ENCODE measurements at regions not wholly inside any gene's neighbourhood (a gene's known extent, or its start where the extent isn't known, plus 50 kb on each side); places are given as distances from the start of the nearest gene placed in this dataset.

- Histone ChIP-seq H3K36me3 (ENCODE audit: control insufficient read depth, insufficient read depth, low read length) (no peaks in the 10 kb centered on the region), H3K56ac (ENCODE audit: low read length) (no peak overlapping the region), H4K8ac (ENCODE audit: low read depth, low read length) (no peak overlapping the region), H3K18ac (ENCODE audit: low read length) (no peak overlapping the region), H3K79me2 (ENCODE audit: control insufficient read depth, insufficient read depth, low read length) (no peaks in the 10 kb centered on the region), H2AK5ac (ENCODE audit: low read length) (no peak overlapping the region), H3K27ac (ENCODE audit: low read depth, low read length) (no peak overlapping the region), H2BK120ac (ENCODE audit: low read depth, low read length) (no peak overlapping the region), H2BK5ac (ENCODE audit: low read length) (no peak overlapping the region), H3K4me1 (ENCODE audit: control insufficient read depth, low read depth, low read length) (peaks cover 1% of the 10 kb centered on the region), H3K4me2 (ENCODE audit: low read length) (no peak overlapping the region), H3K4me3 (ENCODE audit: low read length) (no peak overlapping the region), H3K27me3 (ENCODE audit: insufficient read depth, low read length, poor library complexity) (no peaks in the 10 kb centered on the region), H3K23ac (ENCODE audit: low read length) (no peak overlapping the region), H3K79me1 (ENCODE audit: low read length) (no peaks in the 10 kb centered on the region), H4K5ac (ENCODE audit: low read length) (no peak overlapping the region), H3K4ac (ENCODE audit: low read depth, low read length) (no peak overlapping the region), H2BK15ac (replicated peaks; ENCODE audit: low read depth) (no peak overlapping the region), H3K9ac (ENCODE audit: low read length) (no peak overlapping the region)
- DNase-seq: no peak
- WGBS (ENCODE audit: extremely low coverage, insufficient coverage, low lambda C conversion rate): no CpG with 5 or more reads among the region's 1 CpG
These were observed 86.9 kb upstream of the ALDH1B1 start for GRCh38 chr9:38305582-38305981.

GRCh38 chr9:38301376-38302106 lies 91.0 kb upstream of the ALDH1B1 start:
- Histone ChIP-seq H3K56ac (ENCODE audit: low read length) (no peak overlapping the region), H3K9ac (ENCODE audit: low read length) (no peak overlapping the region), H4K8ac (ENCODE audit: low read depth, low read length) (no peak overlapping the region), H2AK5ac (ENCODE audit: low read length) (no peak overlapping the region), H2BK120ac (ENCODE audit: low read depth, low read length) (no peak overlapping the region), H3K27me3 (ENCODE audit: insufficient read depth, low read length, poor library complexity) (no peaks in the 10 kb centered on the region), H2BK15ac (replicated peaks; ENCODE audit: low read depth) (no peak overlapping the region), H3K4ac (ENCODE audit: low read depth, low read length) (no peak overlapping the region), H3K18ac (ENCODE audit: low read length) (no peak overlapping the region), H3K4me2 (ENCODE audit: low read length) (no peak overlapping the region), H3K27ac (ENCODE audit: low read depth, low read length) (no peak overlapping the region), H3K36me3 (ENCODE audit: control insufficient read depth, insufficient read depth, low read length) (no peaks in the 10 kb centered on the region), H4K5ac (ENCODE audit: low read length) (no peak overlapping the region), H3K79me2 (ENCODE audit: control insufficient read depth, insufficient read depth, low read length) (no peaks in the 10 kb centered on the region), H3K79me1 (ENCODE audit: low read length) (no peaks in the 10 kb centered on the region), H2BK5ac (ENCODE audit: low read length) (no peak overlapping the region), H3K23ac (ENCODE audit: low read length) (no peak overlapping the region), H3K4me1 (ENCODE audit: control insufficient read depth, low read depth, low read length) (no peaks in the 10 kb centered on the region), H3K4me3 (ENCODE audit: low read length) (no peak overlapping the region)
- DNase-seq: no peak
- WGBS (ENCODE audit: extremely low coverage, insufficient coverage, low lambda C conversion rate): no CpG with 5 or more reads among the region's 7 CpGs

GRCh38 chr9:38299856-38300255 lies 92.6 kb upstream of the ALDH1B1 start:
- H3K4ac ChIP-seq (ENCODE audit: low read depth, low read length): no peak overlapping the region
- no peak overlapping the region for H4K8ac ChIP-seq (ENCODE audit: low read depth, low read length)
- no peak overlapping the region for H2AK5ac ChIP-seq (ENCODE audit: low read length)
- no peaks in the 10 kb centered on the region for H3K4me1 ChIP-seq (ENCODE audit: control insufficient read depth, low read depth, low read length)
- H2BK120ac ChIP-seq (ENCODE audit: low read depth, low read length): no peak overlapping the region
- H4K5ac ChIP-seq (ENCODE audit: low read length): no peak overlapping the region
- H2BK15ac ChIP-seq (replicated peaks; ENCODE audit: low read depth): no peak overlapping the region
- no peak overlapping the region for H3K27ac ChIP-seq (ENCODE audit: low read depth, low read length)
- H3K27me3 ChIP-seq (ENCODE audit: insufficient read depth, low read length, poor library complexity): no peaks in the 10 kb centered on the region
- WGBS (ENCODE audit: extremely low coverage, insufficient coverage, low lambda C conversion rate): no CpG with 5 or more reads among the region's 3 CpGs
- no peak overlapping the region for H3K4me3 ChIP-seq (ENCODE audit: low read length)
- H2BK5ac ChIP-seq (ENCODE audit: low read length): no peak overlapping the region
- no peak overlapping the region for H3K18ac ChIP-seq (ENCODE audit: low read length)
- no peaks in the 10 kb centered on the region for H3K36me3 ChIP-seq (ENCODE audit: control insufficient read depth, insufficient read depth, low read length)
- no peaks in the 10 kb centered on the region for H3K79me2 ChIP-seq (ENCODE audit: control insufficient read depth, insufficient read depth, low read length)
- H3K9ac ChIP-seq (ENCODE audit: low read length): no peak overlapping the region
- H3K4me2 ChIP-seq (ENCODE audit: low read length): no peak overlapping the region
- DNase-seq: no peak
- no peak overlapping the region for H3K56ac ChIP-seq (ENCODE audit: low read length)
- H3K79me1 ChIP-seq (ENCODE audit: low read length): no peaks in the 10 kb centered on the region
- H3K23ac ChIP-seq (ENCODE audit: low read length): no peak overlapping the region

GRCh38 chr9:38298904-38299303 lies 93.6 kb upstream of the ALDH1B1 start:
- WGBS (ENCODE audit: extremely low coverage, insufficient coverage, low lambda C conversion rate): no CpG with 5 or more reads among the region's 3 CpGs

GRCh38 chr9:38298503-38298902 lies 94.0 kb upstream of the ALDH1B1 start:
- no peak overlapping the region for H3K9ac ChIP-seq (ENCODE audit: low read length)
- H3K36me3 ChIP-seq (ENCODE audit: control insufficient read depth, insufficient read depth, low read length): no peaks in the 10 kb centered on the region
- H3K23ac ChIP-seq (ENCODE audit: low read length): no peak overlapping the region
- no peak overlapping the region for H2BK120ac ChIP-seq (ENCODE audit: low read depth, low read length)
- no peak overlapping the region for H2BK15ac ChIP-seq (replicated peaks; ENCODE audit: low read depth)
- no peaks in the 10 kb centered on the region for H3K79me2 ChIP-seq (ENCODE audit: control insufficient read depth, insufficient read depth, low read length)
- H3K27ac ChIP-seq (ENCODE audit: low read depth, low read length): no peak overlapping the region
- H4K8ac ChIP-seq (ENCODE audit: low read depth, low read length): no peak overlapping the region
- no peak overlapping the region for H2AK5ac ChIP-seq (ENCODE audit: low read length)
- WGBS (ENCODE audit: extremely low coverage, insufficient coverage, low lambda C conversion rate): no CpG with 5 or more reads among the region's 6 CpGs
- no peaks in the 10 kb centered on the region for H3K79me1 ChIP-seq (ENCODE audit: low read length)
- no peak overlapping the region for H2BK5ac ChIP-seq (ENCODE audit: low read length)
- H3K18ac ChIP-seq (ENCODE audit: low read length): no peak overlapping the region
- H3K4me1 ChIP-seq (ENCODE audit: control insufficient read depth, low read depth, low read length): no peaks in the 10 kb centered on the region
- no peak overlapping the region for H3K4ac ChIP-seq (ENCODE audit: low read depth, low read length)
- no peaks in the 10 kb centered on the region for H3K27me3 ChIP-seq (ENCODE audit: insufficient read depth, low read length, poor library complexity)
- DNase-seq: no peak
- no peak overlapping the region for H3K56ac ChIP-seq (ENCODE audit: low read length)
- H3K4me2 ChIP-seq (ENCODE audit: low read length): no peak overlapping the region
- no peak overlapping the region for H4K5ac ChIP-seq (ENCODE audit: low read length)
- no peak overlapping the region for H3K4me3 ChIP-seq (ENCODE audit: low read length)

More at GRCh38 chr9:38298904-38299303, 93.6 kb upstream of the ALDH1B1 start:
- no peaks in the 10 kb centered on the region for H3K4me1 ChIP-seq (ENCODE audit: control insufficient read depth, low read depth, low read length)
- no peak overlapping the region for H3K9ac ChIP-seq (ENCODE audit: low read length)
- no peak overlapping the region for H3K27ac ChIP-seq (ENCODE audit: low read depth, low read length)
- H2BK120ac ChIP-seq (ENCODE audit: low read depth, low read length): no peak overlapping the region
- H3K56ac ChIP-seq (ENCODE audit: low read length): no peak overlapping the region
- no peak overlapping the region for H3K23ac ChIP-seq (ENCODE audit: low read length)
- DNase-seq: no peak
- no peaks in the 10 kb centered on the region for H3K79me1 ChIP-seq (ENCODE audit: low read length)
- H2AK5ac ChIP-seq (ENCODE audit: low read length): no peak overlapping the region
- no peaks in the 10 kb centered on the region for H3K79me2 ChIP-seq (ENCODE audit: control insufficient read depth, insufficient read depth, low read length)
- H3K4ac ChIP-seq (ENCODE audit: low read depth, low read length): no peak overlapping the region
- H2BK15ac ChIP-seq (replicated peaks; ENCODE audit: low read depth): no peak overlapping the region
- no peak overlapping the region for H4K5ac ChIP-seq (ENCODE audit: low read length)
- H4K8ac ChIP-seq (ENCODE audit: low read depth, low read length): no peak overlapping the region
- H3K27me3 ChIP-seq (ENCODE audit: insufficient read depth, low read length, poor library complexity): no peaks in the 10 kb centered on the region
- no peak overlapping the region for H3K4me2 ChIP-seq (ENCODE audit: low read length)
- no peak overlapping the region for H2BK5ac ChIP-seq (ENCODE audit: low read length)
- H3K18ac ChIP-seq (ENCODE audit: low read length): no peak overlapping the region
- no peaks in the 10 kb centered on the region for H3K36me3 ChIP-seq (ENCODE audit: control insufficient read depth, insufficient read depth, low read length)
- H3K4me3 ChIP-seq (ENCODE audit: low read length): no peak overlapping the region

- Histone ChIP-seq H2BK5ac (ENCODE audit: low read length) (no peak overlapping the region), H3K4me1 (ENCODE audit: control insufficient read depth, low read depth, low read length) (no peaks in the 10 kb centered on the region), H3K4me3 (ENCODE audit: low read length) (no peak overlapping the region), H4K8ac (ENCODE audit: low read depth, low read length) (no peak overlapping the region), H2BK120ac (ENCODE audit: low read depth, low read length) (no peak overlapping the region), H3K18ac (ENCODE audit: low read length) (no peak overlapping the region), H3K23ac (ENCODE audit: low read length) (no peak overlapping the region), H3K4ac (ENCODE audit: low read depth, low read length) (no peak overlapping the region), H3K36me3 (ENCODE audit: control insufficient read depth, insufficient read depth, low read length) (no peaks in the 10 kb centered on the region), H3K56ac (ENCODE audit: low read length) (no peak overlapping the region), H3K79me1 (ENCODE audit: low read length) (no peaks in the 10 kb centered on the region), H3K27ac (ENCODE audit: low read depth, low read length) (no peak overlapping the region), H2AK5ac (ENCODE audit: low read length) (no peak overlapping the region), H3K79me2 (ENCODE audit: control insufficient read depth, insufficient read depth, low read length) (no peaks in the 10 kb centered on the region), H3K9ac (ENCODE audit: low read length) (no peak overlapping the region), H2BK15ac (replicated peaks; ENCODE audit: low read depth) (no peak overlapping the region), H3K4me2 (ENCODE audit: low read length) (no peak overlapping the region), H3K27me3 (ENCODE audit: insufficient read depth, low read length, poor library complexity) (no peaks in the 10 kb centered on the region), H4K5ac (ENCODE audit: low read length) (no peak overlapping the region)
- no peak for DNase-seq
- no CpG with 5 or more reads among the region's 1 CpG for WGBS (ENCODE audit: extremely low coverage, insufficient coverage, low lambda C conversion rate)
These were observed 95.7 kb upstream of the ALDH1B1 start for GRCh38 chr9:38296807-38297206.

Measured in mesendoderm (in vitro differentiated cells).